Heart left ventricle (tissue), 13 donors: ENCODE measurements at regions not wholly inside any gene's neighbourhood (a gene's known extent, or its start where the extent isn't known, plus 50 kb on each side); places are given as distances from the start of the nearest gene placed in this dataset.

Experiments used
- CTCF ChIP-seq, 12 donors: fragments of 200-600 bp; sonication (generic) in 4 of 12; IDR thresholded peaks; one replicate each; pipeline versions ENCODE4 v1.5.0 to v1.8.0; 2018 to 2022; ENCODE audit warnings: antibody characterized with exemption in 12 of 12, mild to moderate bottlenecking in 5 of 12
- POLR2A ChIP-seq, 2 donors: fragments of 450-650 bp; IDR thresholded peaks; one replicate each; pipeline ENCODE4 v1.6.1; 2017; ENCODE audit warnings: antibody characterized with exemption in 2 of 2, mild to moderate bottlenecking in 2 of 2, moderate library complexity in 2 of 2
- donor health status: ischemic (EF 13 %, LVEDD 7.1; RV severe dilation, severe dysfunction).
- donor health status: DM: no; HTN: yes; CAD: no.
- donor health status: DM: no; HTN: no; CAD: no.
- donor health status: ischemic (EF 25% LVEDD 6.9; RV normal size, moderate dysfunction).
- donor health status: ischemic (EF 25% LVEDD 5.7; RV mildly dilated, moderate dysfunction).
- donor health status: ischemic (EF 35%, LVEDD 5.7; RV mildly dilated, moderate dysfunction).
- donor health status: nonischemic (EF 11% LVEDD 7.7; RV severe dilation, severe dysfunction).
- donor health status: DM: yes; HTN: yes; CAD: no.
- donor health status: PGD.
- donor health status: ischemic (EF 29% LVEDD 5.4; RV normal size, mild dysfunction).
- donor health status: nonischemic (EF 23%, LVEDD 6.1; RV moderate dilation, normal function).

GRCh38 chr1:190679044-190679443 lies 201.4 kb upstream of the BRINP3 start:
- TF ChIP-seq CTCF (IDR thresholded peaks at IDR 0.05) (no peak), POLR2A (IDR thresholded peaks at IDR 0.05) (no peak)
